Pulmonary artery endothelial cell (primary cell): ENCODE measurements at regions not wholly inside any gene's neighbourhood (a gene's known extent, or its start where the extent isn't known, plus 50 kb on each side); places are given as distances from the start of the nearest gene placed in this dataset.

Experiments
- DNase-seq: peaks from one replicate; pipeline ENCODE4 v3.0.0-alpha.2; 2011; ENCODE audit warnings: low read depth, low spot score

- no peak for DNase-seq
Observed at GRCh38 chr4:147054228-147054872, 108.7 kb upstream of the TTC29 start.

- no peak for DNase-seq
Observed at GRCh38 chr4:147056940-147057610, 111.4 kb upstream of the TTC29 start.

- DNase-seq = no peak
Observed at GRCh38 chr4:147057611-147058190, 112.0 kb upstream of the TTC29 start.

GRCh38 chr4:147059064-147059731 is 113.5 kb upstream of the TTC29 start:
- DNase-seq = no peak

GRCh38 chr4:147060151-147060931 is 114.7 kb upstream of the TTC29 start:
- DNase-seq = no peak

GRCh38 chr4:147064856-147065255 is 119.2 kb upstream of the TTC29 start:
- no peak for DNase-seq

GRCh38 chr4:147068564-147068963 is 122.9 kb upstream of the TTC29 start:
- no peak for DNase-seq

GRCh38 chr4:147071209-147071740 is 125.6 kb upstream of the TTC29 start:
- no peak for DNase-seq

GRCh38 chr4:147076179-147076578 is 130.5 kb upstream of the TTC29 start:
- DNase-seq = no peak

- no peak for DNase-seq
Observed at GRCh38 chr4:147076728-147077127, 131.1 kb upstream of the TTC29 start.

- no peak for DNase-seq
Observed at GRCh38 chr4:147078362-147078761, 132.7 kb upstream of the TTC29 start.

- DNase-seq = peak; percentile 19
Observed at GRCh38 chr4:147078875-147079658, 133.4 kb upstream of the TTC29 start.

- DNase-seq = no peak
Observed at GRCh38 chr4:147084861-147085260, 139.2 kb upstream of the TTC29 start.

- no peak for DNase-seq
Observed at GRCh38 chr4:147085781-147086180, 140.1 kb upstream of the TTC29 start.

GRCh38 chr4:147088146-147088545 is 142.5 kb upstream of the TTC29 start:
- no peak for DNase-seq

GRCh38 chr4:147090486-147090885 is 144.8 kb upstream of the TTC29 start:
- no peak for DNase-seq

GRCh38 chr4:147093206-147093605 is 147.5 kb upstream of the TTC29 start:
- no peak for DNase-seq

- no peak for DNase-seq
Observed at GRCh38 chr4:147094238-147094637, 148.6 kb upstream of the TTC29 start.

GRCh38 chr4:147096667-147097604 is 151.3 kb upstream of the TTC29 start:
- peak; percentile 4 for DNase-seq
